GM18502 (cell line): ENCODE measurements at regions not wholly inside any gene's neighbourhood (a gene's known extent, or its start where the extent isn't known, plus 50 kb on each side); places are given as distances from the start of the nearest gene placed in this dataset.

Experiments used
- ATAC-seq: cut with Tn5 transposase; IDR thresholded peaks from one replicate; pipeline ENCODE4 v1.9.1; 2021; ENCODE audit warnings: mild to moderate bottlenecking; ENCODE audit not compliant: unreplicated experiment, poor library complexity

GRCh38 chr16:63623551-63624039, 1498.3 kb downstream of the CDH11 start:
- ATAC-seq: no peak

- no peak for ATAC-seq
Observed at GRCh38 chr16:63618896-63619485, 1502.9 kb downstream of the CDH11 start.

GRCh38 chr16:63617990-63618763, 1503.7 kb downstream of the CDH11 start:
- ATAC-seq: no peak

GRCh38 chr16:63617047-63617989, 1504.5 kb downstream of the CDH11 start:
- no peak for ATAC-seq

GRCh38 chr16:63614429-63614828, 1507.4 kb downstream of the CDH11 start:
- no peak for ATAC-seq

DNA sequence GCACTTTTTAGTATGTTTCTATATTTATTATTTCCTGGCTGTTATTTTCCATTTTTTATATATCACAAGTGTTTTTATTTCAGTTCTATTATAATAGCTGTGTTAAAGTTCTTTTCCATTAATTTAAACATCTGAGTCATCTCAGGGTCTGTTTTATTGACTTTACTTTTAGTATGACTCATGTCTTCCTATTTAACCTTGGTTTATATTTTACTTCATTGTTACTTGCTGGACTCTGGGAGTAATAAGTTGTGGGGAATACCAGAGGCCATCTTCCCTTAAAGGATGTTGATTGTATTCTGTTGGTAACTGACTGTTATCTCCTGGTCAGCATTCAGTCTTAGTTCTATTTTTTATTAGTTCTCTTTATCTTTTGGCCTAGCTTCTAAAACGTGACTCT, 1508.2 kb downstream of the CDH11 start:
- no peak for ATAC-seq

GRCh38 chr16:63612462-63613227, 1509.2 kb downstream of the CDH11 start:
- no peak for ATAC-seq

DNA sequence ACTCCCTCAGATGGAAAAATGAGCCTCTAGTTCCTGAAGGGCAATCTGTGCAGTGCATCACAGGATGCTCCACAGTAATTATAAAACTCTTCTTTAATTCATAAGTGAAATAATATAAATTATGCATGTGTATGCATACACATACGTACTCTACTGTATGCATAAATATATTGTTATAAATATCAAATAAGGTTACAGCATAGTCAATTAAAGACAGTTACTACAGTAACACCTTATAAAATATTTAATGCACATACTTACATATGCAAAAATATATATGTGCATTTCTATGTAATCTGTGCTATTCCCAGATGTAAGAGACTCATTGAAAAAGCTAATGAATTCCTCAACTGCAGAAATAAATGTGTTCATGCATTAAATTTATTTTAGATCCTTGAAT, 1515.1 kb downstream of the CDH11 start:
- ATAC-seq: no peak

- ATAC-seq: no peak
Observed at GRCh38 chr16:63602206-63602927, 1519.5 kb downstream of the CDH11 start.

- no peak for ATAC-seq
Observed at GRCh38 chr16:63596716-63597115, 1525.1 kb downstream of the CDH11 start.

DNA sequence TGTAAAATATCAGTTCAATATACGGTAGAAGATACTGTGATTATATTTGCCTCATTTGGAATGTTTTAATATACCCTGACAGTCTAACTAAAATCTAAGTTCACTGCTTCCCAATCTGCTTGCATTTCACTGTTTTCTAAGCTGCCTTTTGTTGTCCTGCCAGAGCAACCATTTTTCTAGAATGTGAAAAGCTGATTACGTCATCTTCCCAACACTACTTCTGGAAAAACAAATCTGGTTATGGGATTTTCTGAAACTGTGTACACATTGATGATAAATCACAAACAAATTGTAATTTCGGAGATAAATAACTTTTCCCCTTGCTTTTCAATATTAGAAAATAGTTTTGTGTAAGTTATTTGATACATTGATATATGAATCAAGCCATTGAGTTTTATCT, 1529.0 kb downstream of the CDH11 start:
- ATAC-seq: no peak

GRCh38 chr16:63581570-63581969, 1540.3 kb downstream of the CDH11 start:
- no peak for ATAC-seq

DNA sequence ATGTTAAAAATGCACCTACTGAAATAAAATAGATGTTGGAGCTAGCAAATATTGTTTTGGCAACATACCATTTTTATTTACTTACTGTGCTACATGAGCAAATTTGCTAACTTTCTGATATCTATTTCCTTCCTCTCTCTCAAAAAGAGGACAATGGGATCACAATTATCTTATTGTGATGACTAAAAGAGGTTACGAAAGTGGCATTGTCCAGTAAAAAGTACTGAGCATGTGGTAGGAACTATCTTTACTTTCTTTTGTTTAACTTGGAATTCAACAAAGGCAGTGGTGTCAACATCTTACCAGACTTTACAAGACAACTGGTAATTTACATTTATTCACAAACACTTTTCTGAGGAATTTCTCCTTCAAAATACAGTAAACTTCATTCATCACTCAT, 1542.6 kb upstream of the CDH8 start:
- no peak for ATAC-seq

DNA sequence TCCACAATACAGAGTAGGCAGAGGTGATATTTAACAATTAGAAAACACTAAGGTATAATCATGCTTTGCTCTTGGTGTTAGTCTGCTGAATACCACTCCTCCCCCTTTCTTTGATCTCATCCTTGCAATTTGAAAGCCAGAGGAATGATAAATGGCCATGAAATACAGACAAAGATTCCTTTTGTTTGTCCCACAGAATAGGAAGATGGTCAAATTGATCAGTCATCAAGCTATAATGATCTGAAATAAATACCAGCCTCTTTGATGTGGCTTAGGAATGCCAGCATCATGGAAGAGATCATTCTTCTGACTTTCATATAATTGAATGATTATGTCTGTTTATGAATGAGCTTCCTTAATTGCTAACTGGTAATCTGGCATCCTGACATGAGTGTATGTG, 1541.7 kb upstream of the CDH8 start:
- ATAC-seq: no peak

DNA sequence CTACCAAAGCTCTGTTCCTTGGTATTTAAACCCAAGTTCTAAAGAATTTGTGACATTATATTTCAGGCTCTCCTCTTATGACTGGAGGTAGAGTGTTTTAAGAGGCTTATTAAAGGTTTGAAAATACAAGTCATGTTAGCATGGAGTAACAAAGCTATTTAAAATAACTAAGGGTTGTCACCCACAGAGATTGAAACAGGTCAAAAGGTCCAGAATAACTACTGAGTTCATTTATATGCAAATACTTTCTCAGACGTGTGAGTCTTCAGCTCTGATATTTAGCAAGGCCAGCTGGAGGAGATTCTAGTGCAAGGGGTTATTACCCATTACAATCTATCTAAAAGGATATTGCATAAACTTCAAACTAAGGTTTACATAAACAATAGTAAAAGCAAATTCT, 1538.8 kb upstream of the CDH8 start:
- no peak for ATAC-seq

DNA sequence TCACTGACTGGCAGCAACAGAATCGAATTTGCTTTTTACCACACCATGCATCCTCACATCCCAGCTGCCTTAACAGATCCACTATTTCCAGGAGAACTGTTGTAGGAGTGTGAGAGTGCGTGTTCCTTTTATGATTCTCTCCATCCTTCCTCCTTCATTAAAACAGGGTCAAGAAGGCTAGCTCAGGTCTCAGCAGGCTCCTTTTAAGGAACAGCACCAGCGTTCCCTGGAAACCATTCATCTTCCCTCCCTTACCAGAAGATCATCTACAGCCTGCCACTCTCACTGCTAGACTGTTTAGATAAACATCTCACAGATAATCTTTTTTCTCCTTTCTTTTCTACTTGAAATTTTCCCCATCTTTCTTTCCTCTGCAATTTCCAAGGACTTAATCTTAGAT, 1531.9 kb upstream of the CDH8 start:
- no peak for ATAC-seq

DNA sequence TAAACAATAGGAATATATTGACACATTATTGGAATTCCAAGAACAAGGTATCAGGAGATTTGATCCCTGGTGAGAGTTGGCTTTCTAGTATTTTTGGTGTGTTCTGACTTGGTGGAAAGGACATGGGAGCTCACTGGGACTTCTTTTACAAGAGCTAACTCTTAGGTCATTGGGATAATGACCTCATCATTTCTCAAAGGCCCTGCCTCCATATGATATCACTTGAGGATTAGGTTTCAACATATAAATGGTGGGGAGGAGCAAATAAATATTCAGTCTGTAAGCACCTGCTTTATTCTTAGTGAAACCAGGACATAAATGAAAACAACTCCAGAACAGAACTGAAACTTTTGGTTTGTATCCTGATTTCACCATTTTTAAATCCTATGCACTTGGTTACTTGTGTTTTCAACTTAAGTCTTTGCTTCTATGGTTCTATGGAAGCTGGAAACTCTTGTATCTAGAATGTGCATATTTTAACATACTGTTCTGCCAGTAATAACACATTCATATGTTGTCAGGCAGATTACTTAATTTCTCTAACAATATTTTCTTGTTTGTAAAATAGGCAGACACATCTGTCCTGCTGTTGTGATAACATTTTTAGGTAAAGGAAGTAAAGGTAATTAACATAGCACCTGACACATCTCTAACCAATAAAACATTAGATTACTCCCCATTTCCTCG, 1527.7 kb upstream of the CDH8 start:
- ATAC-seq: no peak

DNA sequence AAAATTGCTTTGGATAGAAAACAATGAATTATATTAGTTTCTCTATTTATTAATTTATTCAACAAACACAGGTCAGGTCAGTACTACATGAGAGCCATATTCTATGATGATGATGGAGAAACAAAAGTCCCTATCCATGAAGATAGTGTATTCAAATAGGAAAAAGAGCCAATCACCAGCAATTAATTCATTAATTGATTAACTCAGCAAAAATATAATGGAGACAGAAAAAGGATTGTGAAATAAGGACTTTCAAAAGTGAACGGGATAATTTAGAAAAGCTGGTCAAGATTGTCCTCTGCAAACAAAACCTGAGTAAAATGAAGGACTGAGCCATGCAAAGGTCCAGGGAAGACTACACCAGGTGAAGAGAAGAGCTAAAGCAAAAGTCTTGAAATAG, 1517.7 kb upstream of the CDH8 start:
- no peak for ATAC-seq

DNA sequence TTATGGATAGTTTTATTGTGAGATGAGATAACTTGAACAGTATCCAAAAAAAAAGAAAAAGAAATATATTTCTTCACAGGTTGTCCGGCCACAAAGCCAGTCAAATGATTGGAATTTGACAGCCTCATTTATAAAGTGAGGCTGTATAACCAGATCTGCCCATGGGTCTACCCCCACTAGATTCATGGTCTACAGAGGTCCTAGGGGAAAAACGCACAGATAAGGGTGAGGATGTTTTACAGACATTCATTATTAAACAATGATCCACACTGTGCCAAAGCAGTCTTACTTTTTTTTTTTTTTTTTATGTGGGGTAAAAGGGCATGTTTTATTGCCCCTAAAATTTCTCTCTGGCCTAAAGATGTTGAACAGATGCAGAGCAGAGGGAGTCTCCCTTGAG, 1503.0 kb upstream of the CDH8 start:
- no peak for ATAC-seq
